H54 (cell line): ENCODE measurements at regions not wholly inside any gene's neighbourhood (a gene's known extent, or its start where the extent isn't known, plus 50 kb on each side); places are given as distances from the start of the nearest gene placed in this dataset.

ENCODE experiments used
- DNase-seq: peaks from one replicate; pipeline ENCODE4 v3.0.0; 2011; ENCODE audit warnings: low spot score, mixed read lengths; ENCODE audit not compliant: insufficient read length
- FAIRE-seq: peaks from 3 replicates; lab custom pipeline; 2011; peaks lifted over from hg19 to GRCh38; lab: Jason Lieb, UNC
- POLR2A ChIP-seq: IDR thresholded peaks from 2 replicates; pipeline ENCODE4 v1.6.1; 2011; ENCODE audit warnings: low read depth, mild to moderate bottlenecking, low read length

GRCh38 chr10:123492016-123492415, 174.1 kb upstream of the GPR26 start:
- TF ChIP-seq POLR2A: no peak
- no peak for FAIRE-seq
- no peak for DNase-seq

DNA sequence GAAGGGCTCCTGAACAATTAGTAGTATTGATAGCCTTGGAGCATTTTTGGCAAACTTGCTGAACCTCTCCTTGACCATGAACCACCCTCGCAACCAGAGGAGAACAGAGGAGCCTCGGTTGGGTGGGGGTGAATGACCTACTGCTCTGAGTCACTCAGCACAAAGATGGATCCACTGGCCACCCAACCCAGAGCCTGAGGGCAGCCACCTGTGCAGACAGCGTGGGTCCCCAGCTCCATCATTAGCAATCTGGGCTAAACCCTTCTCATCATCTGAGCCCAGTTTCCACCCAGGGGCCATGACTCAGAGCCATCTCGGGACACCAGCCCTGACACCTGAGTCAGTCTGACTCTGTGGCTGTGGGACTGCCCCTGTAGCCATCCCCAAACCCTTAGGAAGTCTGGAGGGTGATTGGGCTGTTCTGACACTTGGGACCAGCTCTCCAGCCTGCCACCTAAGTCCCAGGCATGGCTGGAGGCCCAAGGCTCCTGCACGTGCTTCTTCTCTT, 171.8 kb upstream of the GPR26 start:
- FAIRE-seq: no peak
- no peak for TF ChIP-seq POLR2A
- DNase-seq: no peak

- no peak for TF ChIP-seq POLR2A
- no peak for FAIRE-seq
- DNase-seq: no peak
Measured at GRCh38 chr10:123496375-123496774, 169.8 kb upstream of the GPR26 start.

DNA sequence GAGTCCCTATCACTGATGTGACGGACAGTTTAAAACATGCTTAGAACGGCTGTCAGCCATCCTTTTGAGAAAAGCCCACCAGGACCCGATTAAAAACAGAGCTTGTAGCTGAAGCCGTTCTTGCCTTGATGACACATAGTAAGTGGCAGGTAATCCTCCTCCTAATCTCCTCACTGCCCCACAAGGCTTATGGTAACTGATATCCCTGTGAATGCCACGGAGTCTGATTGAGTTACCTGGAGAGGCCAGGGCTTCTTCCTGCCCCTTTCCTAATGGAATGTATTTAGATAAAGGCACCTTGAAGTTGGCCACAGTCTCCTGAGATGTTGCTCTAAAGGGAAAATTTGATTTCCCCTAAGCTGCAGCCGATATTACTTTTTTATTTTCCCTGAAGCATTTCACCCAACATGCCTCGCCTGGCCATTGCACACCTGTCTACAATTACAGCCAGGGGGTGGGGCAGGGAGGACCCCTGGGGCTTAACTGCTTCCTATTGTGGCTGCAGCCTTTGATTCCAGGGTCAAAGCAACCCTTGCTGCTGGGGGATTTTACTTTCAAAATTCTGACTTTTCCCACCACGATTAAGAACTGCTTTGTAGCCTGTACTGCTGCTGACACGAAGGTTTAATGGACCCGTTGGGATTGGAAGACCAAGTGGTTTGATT, 169.0 kb upstream of the GPR26 start:
- TF ChIP-seq POLR2A: no peak
- no peak for DNase-seq
- FAIRE-seq: no peak

GRCh38 chr10:123500110-123500509, 166.0 kb upstream of the GPR26 start:
- FAIRE-seq: no peak
- DNase-seq: no peak
- TF ChIP-seq POLR2A: no peak

- DNase-seq: no peak
- FAIRE-seq: no peak
- TF ChIP-seq POLR2A: no peak
Measured at GRCh38 chr10:123501148-123501547, 165.0 kb upstream of the GPR26 start.

DNA sequence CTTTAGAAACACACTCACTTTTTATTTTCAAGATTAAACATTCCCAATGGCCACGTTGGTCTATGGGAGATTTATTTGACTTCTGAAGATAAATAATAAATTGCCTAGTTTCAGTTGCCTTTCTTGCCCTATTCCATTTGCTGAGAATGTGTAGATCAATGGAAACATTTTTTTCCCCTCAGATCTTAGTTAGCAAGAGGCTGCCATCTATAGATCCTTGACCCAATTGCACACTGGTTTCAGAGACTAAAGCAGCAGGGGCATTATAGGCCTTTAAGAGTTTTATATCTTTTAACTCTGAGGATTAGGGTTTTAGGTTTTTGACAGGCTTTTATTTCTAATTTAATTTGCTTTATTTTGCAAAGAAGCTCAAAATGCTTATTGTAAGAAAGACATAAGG, 163.2 kb upstream of the GPR26 start:
- DNase-seq (no peak), FAIRE-seq (no peak)
- TF ChIP-seq POLR2A: no peak

DNA sequence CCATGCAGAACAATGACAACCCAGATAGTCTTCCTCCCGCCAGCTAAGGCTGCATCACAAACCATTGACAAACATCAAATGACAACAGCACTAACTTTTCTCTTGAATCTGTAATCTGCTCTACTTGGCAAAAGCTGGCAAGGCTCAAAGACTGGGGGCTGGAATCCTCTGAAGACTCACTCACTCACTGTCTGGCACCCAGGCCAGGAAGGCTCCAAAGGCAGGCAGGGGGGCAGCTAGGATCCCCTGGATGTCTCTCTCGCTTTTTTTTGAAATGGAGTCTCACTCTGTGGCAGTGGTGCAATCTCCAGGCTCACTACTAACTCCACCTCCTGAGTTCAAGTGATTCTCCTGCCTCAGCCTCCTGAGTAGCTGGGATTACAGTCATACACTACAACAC, 159.7 kb upstream of the GPR26 start:
- FAIRE-seq (no peak), DNase-seq (no peak)
- no peak for TF ChIP-seq POLR2A

DNA sequence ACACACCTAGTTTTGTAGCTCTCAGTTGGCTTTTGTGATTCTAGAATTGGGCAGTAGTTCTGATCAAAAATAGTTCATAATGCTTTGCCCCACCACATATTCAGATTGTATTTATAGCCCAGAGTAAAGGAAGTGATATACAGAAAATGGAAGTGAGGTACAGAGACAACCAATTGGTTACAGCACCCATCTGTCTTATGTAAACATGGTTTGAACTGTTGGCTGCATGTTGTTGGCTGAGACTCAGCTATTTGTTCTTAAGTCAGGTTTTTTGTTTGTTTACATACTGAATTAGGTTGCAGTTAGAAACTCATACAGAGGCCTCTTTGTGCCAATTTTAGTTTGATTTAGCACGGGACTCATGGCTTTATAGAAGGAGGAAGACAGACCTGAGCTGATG, 158.9 kb upstream of the GPR26 start:
- DNase-seq: no peak
- TF ChIP-seq POLR2A: no peak
- FAIRE-seq: no peak

DNA sequence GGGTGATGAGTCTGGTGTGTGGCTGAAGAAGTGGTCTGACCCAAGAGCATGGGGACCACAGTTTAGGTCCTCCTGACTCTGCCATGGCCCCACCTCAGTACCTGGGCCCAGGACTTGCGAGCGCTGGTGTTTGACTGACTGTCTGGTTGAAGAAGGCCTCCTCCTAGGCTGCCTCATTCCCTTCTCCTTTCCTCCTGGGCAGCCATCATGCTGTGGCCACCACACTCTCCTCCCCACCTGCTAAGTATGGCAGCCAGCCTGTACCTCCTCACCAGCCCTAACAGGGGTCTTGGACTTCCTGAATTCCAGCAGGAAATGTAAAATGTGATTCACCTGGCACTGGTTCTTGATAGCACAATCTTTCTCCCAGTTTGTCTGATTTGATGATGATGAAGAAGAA, 156.8 kb upstream of the GPR26 start:
- TF ChIP-seq POLR2A: no peak
- DNase-seq: no peak
- FAIRE-seq: no peak

GRCh38 chr10:123512901-123513775, 153.0 kb upstream of the GPR26 start:
- DNase-seq (no peak), FAIRE-seq (no peak)
- no peak for TF ChIP-seq POLR2A

DNA sequence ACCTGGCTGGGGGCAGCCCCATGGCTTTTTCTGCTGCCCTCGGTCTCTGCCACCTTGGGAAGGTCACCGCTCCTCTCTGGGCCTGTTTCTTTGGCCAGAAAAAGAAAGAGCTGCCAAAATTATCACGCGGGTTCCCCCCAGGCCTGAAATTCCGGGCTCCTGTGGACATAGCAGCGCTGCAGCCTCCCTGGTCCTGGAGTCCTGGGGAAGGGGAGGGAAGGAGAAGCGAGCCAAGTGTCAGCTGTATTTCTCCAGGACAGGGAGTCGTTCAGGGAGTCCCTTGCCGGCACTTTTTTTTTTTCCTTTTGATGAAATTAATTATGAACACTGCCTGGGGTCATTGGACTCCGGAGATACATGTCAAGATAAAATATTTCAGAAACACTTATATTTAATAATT, 152.3 kb upstream of the GPR26 start:
- FAIRE-seq (no peak), DNase-seq (no peak)
- no peak for TF ChIP-seq POLR2A

DNA sequence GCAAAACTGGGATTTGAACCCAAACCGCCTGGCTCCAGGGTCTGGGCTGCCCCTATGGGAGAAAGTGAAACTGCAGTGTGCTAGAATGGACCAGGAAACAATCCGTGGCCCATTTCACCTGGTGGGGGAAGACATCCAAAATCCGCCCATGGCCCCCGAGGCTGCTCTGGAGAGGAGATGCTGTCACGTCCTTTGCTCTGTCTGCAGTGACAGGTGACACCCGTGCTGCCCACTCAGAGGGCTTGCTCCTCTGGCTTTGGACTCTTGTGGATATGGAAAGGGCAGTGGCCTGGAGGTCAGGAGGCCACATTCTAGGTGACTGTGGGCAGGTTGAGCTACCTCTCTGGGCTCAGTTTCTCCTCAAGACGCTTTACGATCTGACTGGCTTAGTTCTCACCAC, 151.2 kb upstream of the GPR26 start:
- no peak for TF ChIP-seq POLR2A
- FAIRE-seq: no peak
- DNase-seq: no peak

DNA sequence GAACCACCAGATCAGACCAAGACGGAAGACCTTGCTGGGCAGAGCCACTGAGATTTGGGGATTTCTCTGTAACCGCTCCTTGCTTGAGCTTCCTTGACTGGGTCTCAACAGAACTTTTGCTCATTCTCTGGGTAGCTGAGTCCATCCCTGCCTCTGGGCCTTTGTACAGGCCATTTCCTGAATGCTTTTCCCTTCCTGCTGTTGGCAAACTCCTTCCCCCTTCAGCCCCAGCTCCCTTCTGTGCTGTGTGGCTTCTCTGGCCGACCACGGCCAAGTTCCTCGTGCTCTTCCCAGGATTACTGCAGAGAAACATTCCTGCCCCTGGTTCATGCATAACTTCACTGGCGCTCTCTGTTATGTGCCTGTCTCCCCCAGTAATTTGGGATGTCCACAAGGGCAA, 150.5 kb upstream of the GPR26 start:
- no peak for FAIRE-seq
- DNase-seq: no peak
- TF ChIP-seq POLR2A: no peak
